Right lobe of liver (tissue), 6 donors: ENCODE measurements at regions not wholly inside any gene's neighbourhood (a gene's known extent, or its start where the extent isn't known, plus 50 kb on each side); places are given as distances from the start of the nearest gene placed in this dataset.

ENCODE experiments used
- ATAC-seq, 4 donors: fragments of 200-7000 bp; cut with Tn5 transposase; one replicate each; pipeline ENCODE4 v1.9.1; 2020; ENCODE audit warnings: mild to moderate bottlenecking in 4 of 4, moderate library complexity in 4 of 4
- DNase-seq, 3 donors: peaks; one replicate each; pipeline ENCODE4 v3.0.0-alpha.2; 2020
- H3K27ac ChIP-seq, 3 donors: fragments of 200-600 bp; one replicate each; pipeline ENCODE4 v1.8.0; 2022
- H3K27me3 ChIP-seq, 2 donors: fragments of 200-600 bp; one replicate each; pipeline ENCODE4 v1.8.0; 2022
- H3K36me3 ChIP-seq, 4 donors: fragments of 200-600 bp; sonication (generic) in 1 of 4; one replicate each; pipeline versions ENCODE4 v1.5.1 to v1.8.0; 2017 to 2022; ENCODE audit warnings: control low read depth in 1 of 4
- H3K4me1 ChIP-seq, 4 donors: fragments of 200-600 bp; sonication (generic) in 1 of 4; one replicate each; pipeline versions ENCODE4 v1.5.1 to v1.8.0; 2017 to 2022; ENCODE audit warnings: control low read depth in 1 of 4
- H3K4me3 ChIP-seq, 3 donors: fragments of 200-600 bp; one replicate each; pipeline ENCODE4 v1.8.0; 2022
- H3K9me3 ChIP-seq, 4 donors: fragments of 200-600 bp; sonication (generic) in 1 of 4; one replicate each; pipeline versions ENCODE4 v1.5.1 to v1.8.0; 2017 to 2022; ENCODE audit warnings: control low read depth in 1 of 4
- CTCF ChIP-seq, 4 donors: fragments of 200-600 bp in 3 of 4; fragments of 450-650 bp in 1 of 4; IDR thresholded peaks; one replicate each; pipeline versions ENCODE4 v1.5.1 to v1.8.0; 2016 to 2022; ENCODE audit warnings: antibody characterized with exemption in 4 of 4, mild to moderate bottlenecking in 2 of 4
- POLR2A ChIP-seq: fragments of 450-650 bp; IDR thresholded peaks from one replicate; pipeline ENCODE4 v1.6.1; 2017; ENCODE audit warnings: antibody characterized with exemption, mild to moderate bottlenecking
- whole genome bisulfite sequencing: methylation state at CpG from one replicate; pipeline ENCODE4 v1.1.6; 2018; ENCODE audit warnings: low coverage, low lambda C conversion rate; ENCODE audit not compliant: insufficient coverage; ENCODE audit errors: missing lambda C conversion rate; 5-methylcytosine and 5-hydroxymethylcytosine counted together
- intact Hi-C, 2 donors: fragments of 100-400 bp; cut with DNase I; formaldehyde crosslinking; loops; one replicate each; pipeline versions ENCODE4 v1.11.2 to v1.14.1; 2022
- donor health status: DM: no; HTN: yes; CAD: no.
- donor health status: DM: no; HTN: no; CAD: no.
- donor health status: DM: no; HTN: no; CAD: no.
- donor health status: DM: no; HTN: yes; CAD: no.
- donor health status: DM: no; HTN: yes; CAD: no.

DNA sequence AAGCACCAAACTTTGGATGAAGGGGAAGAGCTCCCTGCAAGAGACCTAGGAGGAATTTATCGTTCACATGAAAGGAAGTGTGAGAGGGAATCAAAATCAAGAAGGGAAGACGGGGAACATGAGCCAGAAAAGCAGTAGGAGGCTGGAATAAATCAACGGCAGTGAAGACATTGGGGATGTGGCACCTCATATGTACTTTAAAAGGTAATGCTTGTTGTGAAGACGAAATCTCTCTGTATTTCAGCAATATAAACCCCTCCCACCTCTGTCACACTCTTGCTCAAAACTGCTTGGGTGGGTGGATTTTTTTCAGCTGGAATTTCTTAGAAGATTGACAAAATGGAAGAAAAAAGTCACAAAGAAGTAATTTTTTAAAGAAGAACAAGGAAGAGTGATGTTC is 243.5 kb downstream of the BUD13 start:
- DNase-seq (no peak), ATAC-seq (no peak)
- H3K27ac ChIP-seq: no peak overlapping the region
- no peaks in the 10 kb centered on the region for H3K27me3 ChIP-seq
- no peaks in the 10 kb centered on the region for H3K36me3 ChIP-seq
- H3K9me3 ChIP-seq: no peaks in the 10 kb centered on the region
- H3K4me3 ChIP-seq: no peak overlapping the region
- no peaks in the 10 kb centered on the region for H3K4me1 ChIP-seq
- TF ChIP-seq CTCF (IDR thresholded peaks at IDR 0.05) (no peak), POLR2A (no peak)
- intact Hi-C loops: no loop called here
- WGBS: 54% methylated on average over 4 of the region's 4 CpGs

GRCh38 chr11:116527180-116527991 is 245.4 kb downstream of the BUD13 start:
- Histone ChIP-seq H3K27me3 (no peaks in the 10 kb centered on the region), H3K9me3 (no peaks in the 10 kb centered on the region), H3K36me3 (no peaks in the 10 kb centered on the region), H3K4me1 (no peaks in the 10 kb centered on the region), H3K4me3 (no peak overlapping the region), H3K27ac (no peak overlapping the region)
- TF ChIP-seq CTCF (IDR thresholded peaks at IDR 0.05): no peak
- no peak for TF ChIP-seq POLR2A
- DNase-seq: peak in 1 of 3 donors; percentile 21
- intact Hi-C loops: no loop called here
- ATAC-seq: no peak
- WGBS: 95% methylated on average over 2 of the region's 10 CpGs

DNA sequence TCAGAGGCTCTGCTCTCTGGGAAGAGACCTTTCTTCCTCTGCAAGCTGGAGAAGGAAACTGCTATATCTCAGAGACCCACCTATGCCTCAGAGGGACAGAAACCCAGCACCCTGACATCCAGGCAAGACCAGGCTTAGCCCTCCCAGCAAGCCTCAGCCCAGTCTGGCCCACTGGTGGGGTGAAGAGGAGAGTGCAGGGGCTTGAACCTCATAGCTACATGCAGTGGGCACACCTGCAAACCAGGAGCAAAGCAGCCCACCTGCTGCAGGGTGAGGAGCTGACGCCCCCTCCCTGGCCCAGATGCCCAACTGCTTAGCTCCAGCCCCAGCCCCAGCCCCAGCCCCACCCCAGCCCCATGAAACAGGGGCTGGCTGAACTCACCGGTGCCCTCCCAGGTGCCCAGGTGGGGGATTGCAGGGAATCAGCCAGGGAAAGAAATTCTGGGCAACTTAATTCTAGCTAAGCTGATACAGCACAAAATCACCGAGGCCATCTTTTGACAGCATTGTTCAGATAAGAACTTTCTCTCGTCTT is 246.8 kb downstream of the BUD13 start:
- Histone ChIP-seq H3K27ac (no peak overlapping the region), H3K4me3 (no peak overlapping the region), H3K27me3 (no peaks in the 10 kb centered on the region), H3K4me1 (no peaks in the 10 kb centered on the region), H3K9me3 (no peaks in the 10 kb centered on the region), H3K36me3 (no peaks in the 10 kb centered on the region)
- TF ChIP-seq POLR2A (no peak), CTCF (IDR thresholded peaks at IDR 0.05) (no peak)
- ATAC-seq: peak in 2 of 4 donors; percentile 24 to 28
- WGBS: 30% methylated on average over 2 of the region's 4 CpGs
- peak in 1 of 3 donors; percentile 28 for DNase-seq
- intact Hi-C loops: no loop called here

GRCh38 chr11:116519499-116519898 is 253.3 kb downstream of the BUD13 start:
- DNase-seq: peak in 1 of 3 donors; percentile 11
- Histone ChIP-seq H3K9me3 (no peaks in the 10 kb centered on the region), H3K27ac (no peak overlapping the region), H3K36me3 (no peaks in the 10 kb centered on the region), H3K4me1 (no peaks in the 10 kb centered on the region), H3K27me3 (no peaks in the 10 kb centered on the region), H3K4me3 (no peak overlapping the region)
- no peak for TF ChIP-seq POLR2A
- no peak for TF ChIP-seq CTCF (IDR thresholded peaks at IDR 0.05)
- intact Hi-C loops: no loop called here
- 75% methylated on average over 5 of the region's 5 CpGs for WGBS
- ATAC-seq: no peak
